Neural cell (in vitro differentiated cells): ENCODE measurements at regions not wholly inside any gene's neighbourhood (a gene's known extent, or its start where the extent isn't known, plus 50 kb on each side); places are given as distances from the start of the nearest gene placed in this dataset.
"Not testable (repeated sequence)": the region's sequence is repeated elsewhere in the genome, so short reads cannot be mapped to it uniquely, and the experiment has no call there.

ENCODE experiments used
- H2AFZ ChIP-seq: fragments of 200-600, 300-800 bp; sonication (generic), shearing (Covaris generic); 2 replicates; pipeline ENCODE4 v1.6.0; 2014; ENCODE audit warnings: low read depth, mild to moderate bottlenecking, antibody characterized with exemption, low read length, moderate library complexity
- H3F3A ChIP-seq: fragments of 200-600 bp; shearing (Covaris generic); 2 replicates; pipeline ENCODE4 v1.6.1; 2016; ENCODE audit warnings: mild to moderate bottlenecking, moderate library complexity, mixed read lengths, antibody characterized with exemption, low read length; ENCODE audit not compliant: insufficient read depth, poor library complexity, severe bottlenecking
- H3K27ac ChIP-seq: fragments of 200-600, 300-800 bp; sonication (generic), shearing (Covaris generic); 2 replicates; pipeline ENCODE4 v1.5.1; 2014; ENCODE audit warnings: mild to moderate bottlenecking, low read length, moderate library complexity
- H3K27me3 ChIP-seq: fragments of 300-800, 200-600 bp; sonication (generic), shearing (Covaris generic); 2 replicates; pipeline ENCODE4 v1.6.0; 2014; ENCODE audit warnings: mild to moderate bottlenecking, low read depth, low read length, moderate library complexity; ENCODE audit not compliant: insufficient read depth
- H3K36me3 ChIP-seq: fragments of 300-800, 200-600 bp; sonication (generic), shearing (Covaris generic); 2 replicates; pipeline ENCODE4 v1.5.1; 2014; ENCODE audit warnings: mild to moderate bottlenecking, antibody characterized with exemption, low read length, moderate library complexity; ENCODE audit not compliant: insufficient read depth
- H3K4me2 ChIP-seq: fragments of 300-800, 200-600 bp; sonication (generic), shearing (Covaris generic); 2 replicates; pipeline ENCODE4 v1.6.0; 2014; ENCODE audit warnings: mild to moderate bottlenecking, low read length
- H3K4me3 ChIP-seq: fragments of 300-800, 200-600 bp; sonication (generic), shearing (Covaris generic); 2 replicates; pipeline ENCODE4 v1.5.1; 2014; ENCODE audit warnings: mild to moderate bottlenecking, low read length, moderate library complexity
- H3K79me2 ChIP-seq: fragments of 200-600 bp; shearing (Covaris generic); replicated peaks from 2 replicates; pipeline ENCODE4 v1.6.0; 2014; ENCODE audit warnings: mild to moderate bottlenecking, low read length, moderate library complexity; ENCODE audit not compliant: insufficient read depth
- H3K9ac ChIP-seq: fragments of 300-800, 200-600 bp; sonication (generic), shearing (Covaris generic); 2 replicates; pipeline ENCODE4 v1.6.1; 2016; ENCODE audit warnings: mild to moderate bottlenecking, low read length, mixed read lengths
- H3K9me2 ChIP-seq: fragments of 200-600 bp; shearing (Covaris generic); 2 replicates; pipeline ENCODE4 v1.6.1; 2016; ENCODE audit warnings: mild to moderate bottlenecking, low read length, mixed read lengths; ENCODE audit not compliant: insufficient read depth
- H3K9me3 ChIP-seq: fragments of 200-600, 300-800 bp; sonication (generic), shearing (Covaris generic); 2 replicates; pipeline ENCODE4 v1.6.1; 2016; ENCODE audit warnings: mild to moderate bottlenecking, mixed run types, low read length, moderate library complexity, mixed read lengths
- H4K20me1 ChIP-seq: fragments of 200-600 bp; shearing (Covaris generic); 2 replicates; pipeline ENCODE4 v1.6.1; 2016; ENCODE audit warnings: mild to moderate bottlenecking, mixed run types; ENCODE audit not compliant: insufficient read depth
- EP300 ChIP-seq: fragments of 450-650 bp; conservative IDR thresholded peaks from 2 replicates; pipeline ENCODE4 v1.6.1; 2014; ENCODE audit warnings: antibody characterized with exemption, mild to moderate bottlenecking, moderate library complexity; ENCODE audit not compliant: poor library complexity, severe bottlenecking
- EZH2 ChIP-seq: fragments of 200-600, 300-800 bp; shearing (Covaris generic), sonication (generic); IDR thresholded peaks from 2 replicates; pipeline ENCODE4 v1.6.1; 2014; ENCODE audit warnings: antibody characterized with exemption, low read length, borderline replicate concordance, mild to moderate bottlenecking; ENCODE audit not compliant: insufficient read depth, poor library complexity, severe bottlenecking
- MXI1 ChIP-seq: fragments of 450-650 bp; conservative IDR thresholded peaks from 2 replicates; pipeline ENCODE4 v1.6.1; 2014; ENCODE audit warnings: antibody characterized with exemption, mild to moderate bottlenecking; ENCODE audit not compliant: poor library complexity, severe bottlenecking
- POLR2AphosphoS5 ChIP-seq: IDR thresholded peaks from 2 replicates; pipeline ENCODE4 v1.6.1; 2012
- RAD21 ChIP-seq: fragments of 450-650 bp; conservative IDR thresholded peaks from 2 replicates; pipeline ENCODE4 v1.6.1; 2014; ENCODE audit warnings: antibody characterized with exemption, mild to moderate bottlenecking, moderate library complexity
- SMC3 ChIP-seq: fragments of 450-650 bp; conservative IDR thresholded peaks from 2 replicates; pipeline ENCODE4 v1.6.1; 2014; ENCODE audit warnings: antibody characterized with exemption, mild to moderate bottlenecking, moderate library complexity; ENCODE audit not compliant: poor library complexity
- TAF1 ChIP-seq: IDR thresholded peaks from 2 replicates; pipeline ENCODE4 v1.6.1; 2012; ENCODE audit warnings: low read depth
- TF ChIP-seq, protein P1 (sequence below): fragments of 450-650 bp; IDR thresholded peaks from 2 replicates; pipeline ENCODE4 v1.5.1; 2014; ENCODE audit warnings: antibody characterized with exemption, mild to moderate bottlenecking, moderate library complexity; ENCODE audit not compliant: poor library complexity, severe bottlenecking
- TF ChIP-seq, protein P2 (sequence below): IDR thresholded peaks from 2 replicates; pipeline ENCODE4 v1.6.1; 2012; ENCODE audit warnings: borderline replicate concordance

DNA sequence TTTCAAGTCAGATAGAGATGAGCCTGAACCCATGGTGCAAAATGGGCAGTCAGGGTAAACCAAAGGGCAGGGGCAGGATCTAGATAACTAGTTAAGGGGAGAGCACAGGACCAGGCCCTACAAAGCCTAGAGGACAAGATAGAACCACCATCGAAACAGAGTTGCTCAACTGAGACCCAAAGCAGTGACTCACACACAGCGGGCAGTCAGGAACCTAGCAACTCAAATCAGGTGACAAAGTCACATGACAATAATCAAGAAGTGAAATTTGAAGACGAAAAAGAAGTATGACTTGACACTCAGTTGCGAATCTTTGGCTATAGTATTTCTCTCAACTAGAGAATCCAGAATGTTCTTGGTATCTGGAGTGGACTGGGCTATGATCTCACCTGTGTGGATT lies 136.0 kb upstream of the PTPRG start:
- no peak overlapping the region for H3K9ac ChIP-seq
- H3K36me3 ChIP-seq = no peaks in the 10 kb centered on the region
- no peaks in the 10 kb centered on the region for H3K9me3 ChIP-seq
- TF ChIP-seq, protein P1, sequence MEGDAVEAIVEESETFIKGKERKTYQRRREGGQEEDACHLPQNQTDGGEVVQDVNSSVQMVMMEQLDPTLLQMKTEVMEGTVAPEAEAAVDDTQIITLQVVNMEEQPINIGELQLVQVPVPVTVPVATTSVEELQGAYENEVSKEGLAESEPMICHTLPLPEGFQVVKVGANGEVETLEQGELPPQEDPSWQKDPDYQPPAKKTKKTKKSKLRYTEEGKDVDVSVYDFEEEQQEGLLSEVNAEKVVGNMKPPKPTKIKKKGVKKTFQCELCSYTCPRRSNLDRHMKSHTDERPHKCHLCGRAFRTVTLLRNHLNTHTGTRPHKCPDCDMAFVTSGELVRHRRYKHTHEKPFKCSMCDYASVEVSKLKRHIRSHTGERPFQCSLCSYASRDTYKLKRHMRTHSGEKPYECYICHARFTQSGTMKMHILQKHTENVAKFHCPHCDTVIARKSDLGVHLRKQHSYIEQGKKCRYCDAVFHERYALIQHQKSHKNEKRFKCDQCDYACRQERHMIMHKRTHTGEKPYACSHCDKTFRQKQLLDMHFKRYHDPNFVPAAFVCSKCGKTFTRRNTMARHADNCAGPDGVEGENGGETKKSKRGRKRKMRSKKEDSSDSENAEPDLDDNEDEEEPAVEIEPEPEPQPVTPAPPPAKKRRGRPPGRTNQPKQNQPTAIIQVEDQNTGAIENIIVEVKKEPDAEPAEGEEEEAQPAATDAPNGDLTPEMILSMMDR = no peak
- TF ChIP-seq RAD21 (no peak), SMC3 (no peak), TAF1 (no peak), EZH2 (no peak), POLR2AphosphoS5 (no peak), EP300 (no peak), MXI1 (no peak)
- TF ChIP-seq, protein P2, sequence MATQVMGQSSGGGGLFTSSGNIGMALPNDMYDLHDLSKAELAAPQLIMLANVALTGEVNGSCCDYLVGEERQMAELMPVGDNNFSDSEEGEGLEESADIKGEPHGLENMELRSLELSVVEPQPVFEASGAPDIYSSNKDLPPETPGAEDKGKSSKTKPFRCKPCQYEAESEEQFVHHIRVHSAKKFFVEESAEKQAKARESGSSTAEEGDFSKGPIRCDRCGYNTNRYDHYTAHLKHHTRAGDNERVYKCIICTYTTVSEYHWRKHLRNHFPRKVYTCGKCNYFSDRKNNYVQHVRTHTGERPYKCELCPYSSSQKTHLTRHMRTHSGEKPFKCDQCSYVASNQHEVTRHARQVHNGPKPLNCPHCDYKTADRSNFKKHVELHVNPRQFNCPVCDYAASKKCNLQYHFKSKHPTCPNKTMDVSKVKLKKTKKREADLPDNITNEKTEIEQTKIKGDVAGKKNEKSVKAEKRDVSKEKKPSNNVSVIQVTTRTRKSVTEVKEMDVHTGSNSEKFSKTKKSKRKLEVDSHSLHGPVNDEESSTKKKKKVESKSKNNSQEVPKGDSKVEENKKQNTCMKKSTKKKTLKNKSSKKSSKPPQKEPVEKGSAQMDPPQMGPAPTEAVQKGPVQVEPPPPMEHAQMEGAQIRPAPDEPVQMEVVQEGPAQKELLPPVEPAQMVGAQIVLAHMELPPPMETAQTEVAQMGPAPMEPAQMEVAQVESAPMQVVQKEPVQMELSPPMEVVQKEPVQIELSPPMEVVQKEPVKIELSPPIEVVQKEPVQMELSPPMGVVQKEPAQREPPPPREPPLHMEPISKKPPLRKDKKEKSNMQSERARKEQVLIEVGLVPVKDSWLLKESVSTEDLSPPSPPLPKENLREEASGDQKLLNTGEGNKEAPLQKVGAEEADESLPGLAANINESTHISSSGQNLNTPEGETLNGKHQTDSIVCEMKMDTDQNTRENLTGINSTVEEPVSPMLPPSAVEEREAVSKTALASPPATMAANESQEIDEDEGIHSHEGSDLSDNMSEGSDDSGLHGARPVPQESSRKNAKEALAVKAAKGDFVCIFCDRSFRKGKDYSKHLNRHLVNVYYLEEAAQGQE = no peak
- no peaks in the 10 kb centered on the region for H3K27me3 ChIP-seq
- no peak overlapping the region for H3K27ac ChIP-seq
- no peak overlapping the region for H3K4me3 ChIP-seq
- no peaks in the 10 kb centered on the region for H3F3A ChIP-seq
- H4K20me1 ChIP-seq = no peaks in the 10 kb centered on the region
- H3K9me2 ChIP-seq = no peaks in the 10 kb centered on the region
- no peak overlapping the region for H2AFZ ChIP-seq
- H3K4me2 ChIP-seq = no peak overlapping the region
- H3K79me2 ChIP-seq = no peaks in the 10 kb centered on the region

DNA sequence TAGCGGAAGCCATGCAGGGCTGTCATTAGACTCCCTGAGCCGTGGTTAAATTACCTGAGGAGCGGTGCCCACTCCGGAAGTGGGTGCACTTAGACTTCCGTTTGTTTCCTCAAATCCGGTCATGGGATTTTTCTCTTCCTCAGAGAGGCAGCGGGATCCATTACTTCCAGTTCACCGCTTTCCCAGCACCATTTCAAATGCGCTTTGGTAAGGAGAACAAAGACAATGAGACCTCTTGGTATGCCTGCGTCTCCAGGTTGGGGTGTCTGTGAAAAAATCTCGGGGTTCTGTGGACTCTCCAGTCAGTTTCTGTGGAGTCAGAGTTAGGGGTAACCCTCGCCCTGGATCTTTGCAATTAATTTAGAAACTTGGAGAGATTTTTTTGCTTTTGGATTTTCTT lies 132.3 kb upstream of the PTPRG start:
- Histone ChIP-seq H3K9me3 (no peaks in the 10 kb centered on the region), H3K9me2 (no peaks in the 10 kb centered on the region), H3K27me3 (no peaks in the 10 kb centered on the region), H4K20me1 (no peaks in the 10 kb centered on the region), H3K4me3 (no peak overlapping the region), H3K36me3 (no peaks in the 10 kb centered on the region), H3K9ac (no peak overlapping the region), H2AFZ (no peak overlapping the region), H3K27ac (no peak overlapping the region), H3F3A (no peaks in the 10 kb centered on the region), H3K79me2 (no peaks in the 10 kb centered on the region), H3K4me2 (no peak overlapping the region)
- TF ChIP-seq EP300 = no peak
- TF ChIP-seq POLR2AphosphoS5 = no peak
- TF ChIP-seq, protein P2 = no peak
- TF ChIP-seq RAD21 = no peak
- no peak for TF ChIP-seq EZH2
- TF ChIP-seq MXI1 = no peak
- no peak for TF ChIP-seq TAF1
- no peak for TF ChIP-seq SMC3
- TF ChIP-seq, protein P1 = no peak

DNA sequence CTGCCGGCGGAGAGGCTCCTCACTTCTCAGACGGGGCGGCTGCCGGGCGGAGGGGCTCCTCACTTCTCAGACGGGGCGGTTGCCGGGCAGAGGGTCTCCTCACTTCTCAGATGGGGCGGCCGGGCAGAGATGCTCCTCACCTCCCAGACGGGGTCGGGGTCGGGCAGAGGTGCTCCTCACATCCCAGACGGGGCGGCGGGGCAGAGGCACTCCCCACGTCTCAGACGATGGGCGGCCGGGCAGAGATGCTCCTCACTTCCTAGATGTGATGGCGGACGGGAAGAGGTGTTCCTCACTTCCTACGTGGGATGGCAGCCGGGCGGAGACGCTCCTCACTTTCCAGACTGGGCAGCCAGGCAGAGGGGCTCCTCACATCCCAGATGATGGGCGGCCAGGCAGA lies 126.5 kb upstream of the PTPRG start:
- not testable (repeated sequence) for H3F3A ChIP-seq, H3K9me2 ChIP-seq, H3K4me3 ChIP-seq, H3K27me3 ChIP-seq, H3K9me3 ChIP-seq, H3K27ac ChIP-seq, H3K9ac ChIP-seq, H4K20me1 ChIP-seq, H2AFZ ChIP-seq, H3K79me2 ChIP-seq, H3K4me2 ChIP-seq, H3K36me3 ChIP-seq
